Astrocyte (in vitro differentiated cells and primary cell): ENCODE measurements at regions not wholly inside any gene's neighbourhood (a gene's known extent, or its start where the extent isn't known, plus 50 kb on each side); places are given as distances from the start of the nearest gene placed in this dataset.

Experiments used
- CTCF ChIP-seq: IDR thresholded peaks from 2 replicates; pipeline ENCODE4 v1.5.1; 2011; ENCODE audit warnings: low read depth, mild to moderate bottlenecking, inconsistent platforms, low read length, moderate library complexity; ENCODE audit not compliant: insufficient read depth
- EZH2 ChIP-seq: IDR thresholded peaks from 2 replicates; pipeline ENCODE4 v1.6.1; 2012; ENCODE audit warnings: mild to moderate bottlenecking, low read length, inconsistent platforms; ENCODE audit not compliant: insufficient read depth

DNA sequence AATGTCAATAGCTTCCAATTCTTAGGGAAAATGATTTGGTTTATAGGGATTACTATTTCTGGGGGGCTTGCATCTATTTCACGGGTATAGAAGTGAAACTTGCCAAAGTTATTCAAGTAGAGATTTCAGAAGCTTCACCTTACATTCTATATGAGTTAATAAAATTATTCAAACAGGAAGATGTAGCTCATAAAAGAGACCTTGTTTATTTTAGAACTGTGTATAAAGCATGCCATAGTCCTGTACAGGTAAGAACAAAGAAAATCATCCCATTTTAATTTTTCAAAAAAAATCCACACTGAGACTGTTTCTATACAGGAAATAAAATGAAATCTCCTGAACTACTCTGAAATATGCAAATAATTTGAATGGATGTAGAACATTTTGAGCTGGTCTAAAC, 834.7 kb downstream of the TRHDE start:
- TF ChIP-seq CTCF (no peak), EZH2 (no peak)
